HG02642 (cell line): ENCODE measurements at regions not wholly inside any gene's neighbourhood (a gene's known extent, or its start where the extent isn't known, plus 50 kb on each side); places are given as distances from the start of the nearest gene placed in this dataset.

ENCODE experiments used
- ATAC-seq: cut with Tn5 transposase; IDR thresholded peaks from one replicate; pipeline ENCODE4 v1.9.1; 2021; ENCODE audit warnings: mild to moderate bottlenecking; ENCODE audit not compliant: unreplicated experiment, poor library complexity

DNA sequence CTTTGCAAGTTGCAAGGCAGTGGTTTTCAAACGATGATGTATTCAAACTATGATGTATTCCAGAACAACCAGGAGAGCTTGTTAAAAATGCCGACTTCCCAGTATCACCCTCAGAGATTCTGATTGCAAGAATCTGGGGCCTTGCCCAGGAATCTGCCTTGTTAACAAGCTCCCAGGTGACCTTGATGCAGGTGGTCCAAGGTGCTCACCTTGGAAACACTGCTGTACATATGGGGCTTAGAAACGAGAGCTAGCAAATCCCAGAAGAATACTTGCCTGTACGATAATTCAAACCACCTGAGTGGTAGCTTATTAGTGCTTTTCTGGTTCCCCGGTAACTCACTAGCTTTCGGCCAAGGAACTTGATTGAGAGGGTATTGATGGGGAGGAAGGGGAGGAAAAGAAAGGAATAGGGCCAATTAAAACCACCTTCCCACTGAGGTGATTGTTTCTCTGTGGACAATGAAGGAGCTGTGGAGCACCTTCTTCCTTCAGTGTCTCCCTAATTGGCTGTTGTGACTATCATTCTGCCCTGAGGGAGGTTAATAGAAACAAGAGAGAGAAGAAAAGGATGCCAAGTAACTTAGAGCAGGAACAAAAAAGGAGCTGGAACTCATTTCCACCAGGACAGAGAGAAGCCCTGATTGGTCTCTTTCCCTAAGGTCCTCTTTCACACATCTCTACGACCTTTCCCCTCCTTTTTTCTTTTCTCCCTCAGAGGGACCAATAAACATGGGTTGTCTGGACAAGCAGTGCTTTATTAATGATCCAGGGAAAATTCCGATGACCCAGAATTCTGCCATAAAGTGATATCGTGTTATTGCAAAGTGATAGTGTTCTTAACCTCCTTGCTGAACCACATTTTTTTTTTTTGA, 218.8 kb downstream of the TMEM167A start:
- no peak for ATAC-seq

- no peak for ATAC-seq
Observed at GRCh38 chr5:82855893-82856550, 221.2 kb downstream of the TMEM167A start.

DNA sequence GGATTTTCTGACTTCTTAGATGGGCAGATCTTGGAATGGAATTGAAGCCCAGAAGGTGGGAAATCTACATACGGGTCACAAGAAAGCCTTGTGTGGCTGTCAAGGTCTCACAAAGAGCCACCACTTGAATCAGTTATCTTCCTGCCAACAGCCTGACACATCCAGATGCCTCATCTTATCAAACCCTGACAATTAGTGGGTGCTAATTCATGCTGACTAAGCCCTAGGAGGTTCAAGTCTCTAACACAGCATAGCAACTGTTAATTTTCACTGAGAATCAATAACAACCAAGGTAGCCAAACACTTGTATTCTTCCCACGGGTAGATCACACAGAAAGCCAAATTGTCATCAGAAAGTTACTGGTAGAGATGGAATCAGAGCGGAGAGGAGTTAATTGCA, 222.2 kb downstream of the TMEM167A start:
- no peak for ATAC-seq

DNA sequence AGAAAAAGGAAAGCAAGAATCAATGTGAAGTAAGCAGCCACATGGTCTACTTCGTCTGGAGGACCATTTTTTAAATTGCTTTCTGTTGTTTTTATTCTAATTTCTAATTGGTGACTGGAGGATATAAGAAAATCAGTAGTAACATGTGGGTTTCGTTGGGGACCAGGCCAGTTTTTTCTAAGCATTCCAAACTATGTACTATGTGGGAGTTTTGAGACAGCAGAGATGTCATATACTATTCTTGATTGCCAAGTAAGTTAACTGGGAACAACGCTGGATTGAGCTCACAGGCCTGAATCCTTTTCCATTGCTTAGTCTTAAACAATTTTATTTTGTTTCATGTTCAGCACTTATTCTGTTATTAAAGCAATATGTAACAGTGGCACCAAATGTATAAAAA, 225.7 kb downstream of the TMEM167A start:
- no peak for ATAC-seq

DNA sequence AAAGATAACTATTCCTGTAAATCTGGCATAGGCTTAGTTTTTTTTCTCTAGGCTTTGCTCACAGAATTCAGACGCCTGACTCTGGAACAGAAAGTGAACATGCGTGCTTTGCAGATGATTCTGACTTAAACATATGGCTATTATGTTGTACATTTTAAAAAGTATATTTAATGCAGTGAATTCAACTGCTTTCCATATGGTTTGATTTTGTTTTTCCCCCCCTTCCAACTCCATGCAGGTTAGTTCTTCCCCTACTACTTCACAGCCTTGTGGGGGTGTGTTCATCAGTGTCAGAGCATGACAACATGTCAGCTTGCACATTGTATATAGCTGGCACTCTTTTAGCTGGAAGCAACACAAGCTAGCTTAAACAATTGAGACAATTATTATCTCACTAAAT, 226.8 kb downstream of the TMEM167A start:
- no peak for ATAC-seq

- no peak for ATAC-seq
Observed at GRCh38 chr5:82849885-82850284, 227.3 kb downstream of the TMEM167A start.

DNA sequence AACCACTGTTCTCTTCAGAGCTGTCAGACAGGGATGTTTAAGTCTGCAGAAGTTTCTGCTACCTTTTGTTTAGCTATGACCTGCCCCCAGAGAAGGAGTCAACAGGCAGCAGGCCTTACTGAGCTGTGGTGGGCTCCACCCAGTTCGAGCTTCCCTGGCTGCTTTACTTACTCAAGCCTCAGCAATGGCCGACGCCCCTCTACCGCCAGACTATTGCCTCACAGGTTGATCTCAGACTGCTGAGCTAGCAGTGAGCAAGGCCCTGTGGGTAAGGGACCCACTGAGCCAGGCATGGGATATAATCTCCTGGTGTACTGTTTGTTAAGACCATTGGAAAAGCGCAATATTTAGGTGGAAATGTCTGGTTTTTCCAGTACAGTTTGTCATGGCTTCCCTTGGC, 229.6 kb downstream of the TMEM167A start:
- ATAC-seq: no peak

- no peak for ATAC-seq
Observed at GRCh38 chr5:82839881-82840280, 237.3 kb downstream of the TMEM167A start.

GRCh38 chr5:82835488-82835887, 241.7 kb downstream of the TMEM167A start:
- no peak for ATAC-seq

- ATAC-seq: no peak
Observed at GRCh38 chr5:82834151-82834550, 243.0 kb downstream of the TMEM167A start.

GRCh38 chr5:82833277-82833676, 243.9 kb downstream of the TMEM167A start:
- ATAC-seq: no peak

DNA sequence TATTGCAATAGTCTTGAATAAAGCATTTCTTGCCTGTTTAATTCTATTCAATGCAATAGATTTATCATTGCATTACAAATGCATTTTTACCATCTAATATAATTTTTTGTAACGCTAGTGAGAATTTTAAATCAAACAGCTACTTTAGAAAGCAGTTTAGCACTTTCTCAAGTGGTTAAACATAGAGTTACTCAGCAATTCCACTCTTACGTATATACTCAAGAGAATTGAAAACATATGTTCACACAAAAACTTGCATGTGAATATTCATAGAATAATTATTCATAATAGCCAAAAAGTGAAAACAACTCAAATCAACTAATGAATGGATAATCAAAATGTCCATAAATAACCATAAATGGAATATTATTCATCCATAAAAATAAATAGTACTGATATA, 244.7 kb downstream of the TMEM167A start:
- ATAC-seq: no peak

GRCh38 chr5:82828211-82828610, 249.0 kb downstream of the TMEM167A start:
- ATAC-seq: no peak

- ATAC-seq: no peak
Observed at GRCh38 chr5:82827651-82828050, 249.5 kb downstream of the TMEM167A start.

DNA sequence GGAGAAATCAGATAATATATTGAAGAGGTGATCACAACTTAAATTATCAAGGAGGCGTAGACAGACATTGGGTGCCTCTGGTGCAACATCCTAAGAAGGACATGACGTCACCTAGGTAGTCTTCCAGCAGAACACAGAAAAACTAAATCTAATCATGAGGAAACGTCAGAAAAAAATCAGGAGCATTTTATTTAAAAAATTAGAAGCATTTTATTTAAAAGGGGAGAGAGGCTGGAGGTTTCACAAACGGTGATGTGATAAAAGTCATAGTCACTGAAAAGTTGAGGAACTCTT, 254.6 kb downstream of the TMEM167A start:
- no peak for ATAC-seq

- ATAC-seq: no peak
Observed at GRCh38 chr5:82821846-82822633, 255.2 kb downstream of the TMEM167A start.

DNA sequence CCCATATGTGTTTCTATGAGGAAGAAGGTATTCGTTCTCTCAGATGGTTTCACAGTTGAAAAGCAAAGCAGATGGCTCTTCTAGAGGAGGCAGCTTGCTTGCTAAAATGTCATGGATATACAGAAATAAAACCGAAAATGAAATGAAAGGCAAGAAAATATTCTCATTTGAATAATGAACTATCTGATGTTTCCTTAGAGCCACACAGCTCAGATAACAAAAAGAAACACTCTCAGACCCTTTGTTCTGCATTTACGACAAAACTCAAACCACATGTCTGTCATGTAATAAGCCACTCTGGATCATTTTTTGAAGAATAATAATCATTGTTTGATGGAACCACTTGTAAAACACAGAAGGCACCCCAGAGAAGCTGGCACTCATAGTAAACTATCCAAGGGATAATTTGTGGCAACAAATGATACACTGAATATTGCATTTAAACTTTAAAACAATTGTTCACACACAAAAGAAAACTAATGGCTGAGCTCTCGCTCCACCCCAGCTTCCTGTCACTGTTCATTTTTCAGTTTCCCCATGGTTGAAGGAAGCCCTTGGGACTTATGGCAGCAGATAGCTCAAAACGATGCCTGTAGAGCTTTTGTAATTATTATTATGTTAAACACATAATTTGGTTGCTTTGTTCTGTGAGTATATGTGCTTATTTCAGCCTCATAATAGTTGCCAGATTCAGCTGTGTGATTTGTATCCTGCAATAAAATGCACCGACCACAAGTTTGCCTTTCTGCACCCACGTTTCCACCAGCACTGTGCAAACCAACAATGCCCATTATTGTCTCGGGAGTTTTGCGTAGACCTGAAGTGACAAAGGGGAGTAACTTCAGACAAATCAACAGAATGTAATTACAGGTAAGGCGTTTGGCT, 256.0 kb downstream of the TMEM167A start:
- peak; percentile 84 for ATAC-seq

- ATAC-seq: no peak
Observed at GRCh38 chr5:82820188-82820587, 257.0 kb downstream of the TMEM167A start.

DNA sequence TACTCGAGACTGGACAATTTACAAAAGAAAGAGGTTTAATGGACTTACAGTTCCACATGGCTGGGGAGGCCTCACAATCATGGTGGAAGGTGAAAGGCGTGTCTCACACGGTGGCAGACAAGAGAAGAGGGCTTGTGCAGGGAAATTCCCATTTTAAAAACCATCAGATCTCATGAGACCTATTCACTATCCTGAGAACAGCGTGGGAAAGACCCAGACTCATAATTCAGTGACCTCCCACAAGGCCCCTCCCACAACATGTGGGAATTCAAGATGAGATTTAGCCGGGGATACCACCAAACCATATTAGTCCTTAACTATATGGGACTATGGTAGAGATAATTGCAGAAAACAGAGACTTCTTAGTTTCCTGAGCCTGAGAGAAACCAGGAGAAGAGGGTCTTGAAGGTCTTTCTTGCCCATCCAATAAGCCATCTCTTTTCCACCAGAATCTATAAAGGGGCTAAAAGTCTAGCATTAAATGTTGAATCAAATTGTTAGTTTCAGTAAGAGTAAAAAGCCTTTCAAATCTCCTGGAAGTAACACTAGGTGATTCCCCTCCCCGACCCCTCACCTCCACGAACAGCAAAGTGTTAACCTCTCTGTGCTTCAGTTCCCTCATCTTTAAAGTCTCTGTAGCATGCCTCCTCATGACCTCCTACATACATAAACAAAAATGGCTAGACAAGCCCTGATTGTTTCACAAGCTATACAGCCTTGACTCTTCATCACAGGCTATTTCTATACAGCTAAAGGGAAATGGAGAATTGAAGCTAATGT, 259.1 kb downstream of the TMEM167A start:
- no peak for ATAC-seq

DNA sequence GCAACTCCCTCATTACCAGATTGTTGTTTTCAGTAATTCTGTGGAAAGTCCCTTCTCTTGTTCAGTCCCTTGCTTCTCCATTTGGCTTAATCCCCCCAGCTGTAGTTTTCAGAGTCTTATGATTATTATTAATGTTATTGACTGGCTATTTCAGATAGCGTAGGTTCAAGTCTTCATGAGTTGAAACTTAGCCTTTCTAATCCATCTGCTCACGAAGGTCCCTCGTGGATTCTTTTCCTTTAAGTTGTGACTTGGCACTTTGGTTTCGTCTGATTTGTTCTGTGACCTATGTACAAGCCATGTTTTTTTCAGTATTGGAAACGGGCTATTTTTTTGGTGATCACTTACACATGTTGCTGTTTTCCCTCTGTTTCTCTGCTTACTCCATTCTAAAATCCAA, 260.3 kb downstream of the TMEM167A start:
- no peak for ATAC-seq
